GM12878 (cell line): ENCODE measurements at regions not wholly inside any gene's neighbourhood (a gene's known extent, or its start where the extent isn't known, plus 50 kb on each side); places are given as distances from the start of the nearest gene placed in this dataset.
A peak's percentile ranks its signal among the peaks of the same experiment; 100 is the strongest.

ENCODE experiments used
- ATAC-seq: fragments of 200-7000 bp; cut with Tn5 transposase; 3 replicates; pipeline ENCODE4 v1.9.1; 2020; ENCODE audit warnings: mild to moderate bottlenecking, moderate library complexity
- BruUV-seq: library from RNA; stranded (reverse); fragments of 400-500 nt; replicated peaks from 2 replicates; lab custom pipeline; 2021; lab: Mats Ljungman, UMichigan
- CTCF ChIA-PET: fragments of 300-600 bp; sonication (Branson Sonifier 250); formaldehyde crosslinking; extraction: SDS; loops from one replicate; lab custom pipeline; 2021; ENCODE audit warnings: inconsistent platforms; lab: Yijun Ruan, JAX
- POLR2A ChIA-PET: fragments of 350-600 bp; formaldehyde crosslinking; extraction: SDS; loops from one replicate; lab custom pipeline; 2021; ENCODE audit warnings: inconsistent platforms; lab: Charles Lee
- RAD21 ChIA-PET: fragments of 300-600 bp; sonication (Branson Sonifier 250); formaldehyde crosslinking; loops from one replicate; lab custom pipeline; 2023; ENCODE audit warnings: antibody characterized with exemption; ENCODE audit not compliant: unreplicated experiment; lab: Charles Lee
- SMC1A ChIA-PET: fragments of 300-600 bp; sonication (Branson Sonifier 250); formaldehyde crosslinking; loops from one replicate; lab custom pipeline; 2023; ENCODE audit not compliant: unreplicated experiment, uncharacterized antibody; lab: Charles Lee
- DNase-seq: peaks from one replicate; pipeline ENCODE4 v3.0.0-alpha.2; 2011; ENCODE audit warnings: low read depth, low spot score
- FAIRE-seq: peaks from 3 replicates; lab custom pipeline; 2011; peaks lifted over from hg19 to GRCh38; lab: Jason Lieb, UNC
- H2AFZ ChIP-seq: 2 replicates; pipeline ENCODE4 v1.6.0; 2011; ENCODE audit warnings: low read depth, low read length, control low read depth; ENCODE audit not compliant: control insufficient read depth
- H3K27ac ChIP-seq: 2 replicates; pipeline ENCODE4 v1.5.1; 2011; ENCODE audit warnings: control low read depth; ENCODE audit not compliant: control insufficient read depth, insufficient read depth
- H3K27me3 ChIP-seq, 2 experiments: replicated peaks in 1 of 2; 2 replicates each; pipeline versions ENCODE4 v1.6.0 to v1.6.1; 2011; ENCODE audit warnings: low read length in 1 of 2; ENCODE audit not compliant: control insufficient read depth in 2 of 2, insufficient read depth in 2 of 2
- H3K36me3 ChIP-seq, 2 experiments: 2 replicates each; pipeline ENCODE4 v1.5.1; 2011; ENCODE audit warnings: low read length in 1 of 2; ENCODE audit not compliant: control insufficient read depth in 2 of 2, insufficient read depth in 2 of 2
- H3K4me1 ChIP-seq: 2 replicates; pipeline ENCODE4 v1.6.1; 2011; ENCODE audit warnings: mild to moderate bottlenecking, low read length, moderate library complexity, mixed read lengths; ENCODE audit not compliant: control insufficient read depth, insufficient read depth
- H3K4me2 ChIP-seq: 2 replicates; pipeline ENCODE4 v1.6.0; 2011; ENCODE audit warnings: control low read depth; ENCODE audit not compliant: control insufficient read depth, insufficient read depth
- H3K4me3 ChIP-seq: fragments of 200-600 bp; sonication (generic); 2 replicates; pipeline ENCODE4 v1.5.1; 2016
- H3K79me2 ChIP-seq: 2 replicates; pipeline ENCODE4 v1.6.0; 2011; ENCODE audit warnings: low read length; ENCODE audit not compliant: control insufficient read depth, insufficient read depth
- H3K9ac ChIP-seq: 2 replicates; pipeline ENCODE4 v1.8.0; 2011; ENCODE audit warnings: low read length, control low read depth, mixed read lengths; ENCODE audit not compliant: control insufficient read depth, insufficient read depth
- H3K9me3 ChIP-seq: replicated peaks from 3 replicates; pipeline ENCODE4 v1.5.1; 2011; ENCODE audit warnings: mild to moderate bottlenecking, low read length; ENCODE audit not compliant: control insufficient read depth, insufficient read depth
- H4K20me1 ChIP-seq: 2 replicates; pipeline ENCODE4 v1.6.0; 2011; ENCODE audit not compliant: control insufficient read depth, insufficient read depth
- ATF7 ChIP-seq: fragments of 450-650 bp; IDR thresholded peaks from 2 replicates; pipeline ENCODE4 v1.6.1; 2016; ENCODE audit warnings: low read depth, mild to moderate bottlenecking
- MTA3 ChIP-seq: IDR thresholded peaks from 2 replicates; pipeline ENCODE4 v1.6.1; 2012; ENCODE audit warnings: low read length, inconsistent platforms, borderline replicate concordance
- RBBP5 ChIP-seq: fragments of 200-600 bp; sonication (generic); conservative IDR thresholded peaks from 2 replicates; pipeline ENCODE4 v1.6.1; 2016
- ZBED1 ChIP-seq: IDR thresholded peaks from 2 replicates; pipeline ENCODE4 v1.6.1; 2016; ENCODE audit warnings: borderline replicate concordance
- WGBS: methylation state at CpG from one replicate; pipeline ENCODE4 v1.1.6; 2016; ENCODE audit warnings: low lambda C conversion rate; ENCODE audit not compliant: insufficient replicate concordance, insufficient coverage; ENCODE audit errors: missing lambda C conversion rate; 5-methylcytosine and 5-hydroxymethylcytosine counted together
- in situ Hi-C: fragments of 300-500 bp; cut with MboI; formaldehyde crosslinking; loops from 9 replicates; pipeline ENCODE4 v1.14.3; 2018; ENCODE audit warnings: mixed read lengths
- intact Hi-C: fragments of 100-400 bp; cut with micrococcal nuclease; formaldehyde crosslinking; loops from one replicate; pipeline ENCODE4 v1.14.2; 2022; ENCODE audit not compliant: unreplicated experiment
- TF ChIP-seq, protein P1 (sequence below): IDR thresholded peaks from 2 replicates; pipeline ENCODE4 v1.6.1; 2012; ENCODE audit warnings: improper control_type of control experiment, low read depth, low read length; ENCODE audit not compliant: insufficient replicate concordance
- TF ChIP-seq, protein P2 (sequence below): fragments of 450-650 bp; IDR thresholded peaks from 2 replicates; pipeline ENCODE4 v1.6.1; 2017; ENCODE audit warnings: mild to moderate bottlenecking, low read depth, inconsistent platforms; ENCODE audit not compliant: poor library complexity, severe bottlenecking
- TF ChIP-seq, protein P3 (sequence below): fragments of 450-650 bp; IDR thresholded peaks from 2 replicates; pipeline ENCODE4 v1.6.1; 2016; ENCODE audit warnings: mild to moderate bottlenecking
- TF ChIP-seq, protein P4 (sequence below): fragments of 450-650 bp; IDR thresholded peaks from 2 replicates; pipeline ENCODE4 v1.6.1; 2018; ENCODE audit warnings: borderline replicate concordance, mild to moderate bottlenecking; ENCODE audit not compliant: partially characterized antibody

DNA sequence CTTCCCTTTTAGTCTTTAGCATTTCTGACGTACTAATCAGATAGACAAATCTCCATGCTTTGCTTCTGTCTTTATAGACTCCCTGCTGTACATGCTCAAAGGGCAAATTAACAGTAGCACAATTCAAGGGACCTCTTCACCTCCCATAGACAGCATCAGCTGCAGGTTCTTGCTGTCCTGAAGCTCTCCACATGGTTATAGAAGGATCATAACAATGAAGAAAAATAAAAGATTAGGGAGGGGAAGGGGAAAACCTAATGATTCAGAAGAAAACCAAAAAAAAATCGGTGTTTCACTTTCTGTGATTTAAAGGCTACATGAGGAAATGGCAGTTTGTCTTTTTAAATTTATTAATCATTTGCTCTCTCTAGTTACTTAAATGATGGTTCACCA is 155.5 kb downstream of the PTCSC3 start (continued):
- TF ChIP-seq, protein P1, sequence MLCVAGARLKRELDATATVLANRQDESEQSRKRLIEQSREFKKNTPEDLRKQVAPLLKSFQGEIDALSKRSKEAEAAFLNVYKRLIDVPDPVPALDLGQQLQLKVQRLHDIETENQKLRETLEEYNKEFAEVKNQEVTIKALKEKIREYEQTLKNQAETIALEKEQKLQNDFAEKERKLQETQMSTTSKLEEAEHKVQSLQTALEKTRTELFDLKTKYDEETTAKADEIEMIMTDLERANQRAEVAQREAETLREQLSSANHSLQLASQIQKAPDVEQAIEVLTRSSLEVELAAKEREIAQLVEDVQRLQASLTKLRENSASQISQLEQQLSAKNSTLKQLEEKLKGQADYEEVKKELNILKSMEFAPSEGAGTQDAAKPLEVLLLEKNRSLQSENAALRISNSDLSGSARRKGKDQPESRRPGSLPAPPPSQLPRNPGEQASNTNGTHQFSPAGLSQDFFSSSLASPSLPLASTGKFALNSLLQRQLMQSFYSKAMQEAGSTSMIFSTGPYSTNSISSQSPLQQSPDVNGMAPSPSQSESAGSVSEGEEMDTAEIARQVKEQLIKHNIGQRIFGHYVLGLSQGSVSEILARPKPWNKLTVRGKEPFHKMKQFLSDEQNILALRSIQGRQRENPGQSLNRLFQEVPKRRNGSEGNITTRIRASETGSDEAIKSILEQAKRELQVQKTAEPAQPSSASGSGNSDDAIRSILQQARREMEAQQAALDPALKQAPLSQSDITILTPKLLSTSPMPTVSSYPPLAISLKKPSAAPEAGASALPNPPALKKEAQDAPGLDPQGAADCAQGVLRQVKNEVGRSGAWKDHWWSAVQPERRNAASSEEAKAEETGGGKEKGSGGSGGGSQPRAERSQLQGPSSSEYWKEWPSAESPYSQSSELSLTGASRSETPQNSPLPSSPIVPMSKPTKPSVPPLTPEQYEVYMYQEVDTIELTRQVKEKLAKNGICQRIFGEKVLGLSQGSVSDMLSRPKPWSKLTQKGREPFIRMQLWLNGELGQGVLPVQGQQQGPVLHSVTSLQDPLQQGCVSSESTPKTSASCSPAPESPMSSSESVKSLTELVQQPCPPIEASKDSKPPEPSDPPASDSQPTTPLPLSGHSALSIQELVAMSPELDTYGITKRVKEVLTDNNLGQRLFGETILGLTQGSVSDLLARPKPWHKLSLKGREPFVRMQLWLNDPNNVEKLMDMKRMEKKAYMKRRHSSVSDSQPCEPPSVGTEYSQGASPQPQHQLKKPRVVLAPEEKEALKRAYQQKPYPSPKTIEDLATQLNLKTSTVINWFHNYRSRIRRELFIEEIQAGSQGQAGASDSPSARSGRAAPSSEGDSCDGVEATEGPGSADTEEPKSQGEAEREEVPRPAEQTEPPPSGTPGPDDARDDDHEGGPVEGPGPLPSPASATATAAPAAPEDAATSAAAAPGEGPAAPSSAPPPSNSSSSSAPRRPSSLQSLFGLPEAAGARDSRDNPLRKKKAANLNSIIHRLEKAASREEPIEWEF, result peak; percentile 65
- TF ChIP-seq ATF7, result no peak

DNA sequence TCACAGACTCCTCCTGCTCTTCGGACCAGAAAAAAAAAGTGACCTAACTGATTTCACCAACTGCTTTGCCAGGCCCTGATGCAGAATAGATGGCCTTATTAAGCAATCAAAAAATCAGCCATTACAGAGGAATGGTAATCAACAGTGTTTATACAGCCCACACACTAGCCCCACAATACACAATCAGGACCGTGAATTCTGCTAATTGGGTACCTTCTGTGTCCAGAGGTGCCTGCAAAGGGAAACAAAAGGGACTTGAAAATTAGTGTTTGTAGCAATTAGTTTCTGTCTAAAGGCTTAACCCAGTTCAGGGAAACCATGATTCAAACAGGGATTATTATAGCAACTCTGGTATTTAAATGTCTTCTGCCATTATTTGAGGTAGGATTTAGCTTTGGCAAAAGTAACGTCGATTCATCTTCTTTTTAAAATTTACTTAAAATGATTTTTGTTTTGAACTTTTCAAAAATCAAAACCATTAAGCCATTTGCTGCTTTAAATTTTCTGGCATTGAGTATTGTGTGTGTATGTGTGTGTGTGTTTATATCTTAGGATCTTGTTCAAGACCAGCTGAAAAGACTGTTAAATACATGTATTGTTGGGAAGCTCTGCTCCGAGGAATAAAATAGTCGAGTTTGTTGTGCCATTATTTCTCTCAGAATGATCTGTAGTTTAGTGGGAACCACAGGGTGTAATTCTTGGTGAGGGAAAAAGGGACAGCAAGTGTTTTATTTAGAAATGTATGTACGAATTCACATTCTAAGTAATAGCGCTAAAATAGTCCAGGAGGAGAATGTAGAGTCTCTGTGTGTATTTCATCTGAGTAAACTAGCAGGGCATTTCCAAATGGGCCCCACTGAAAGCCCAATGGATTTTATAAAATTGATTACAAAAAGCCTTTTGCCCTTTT is 156.1 kb downstream of the PTCSC3 start:
- BruUV-seq, result no TSS peak
- H3K36me3 ChIP-seq, result no peaks in the 10 kb centered on the region
- ChIA-PET CTCF (interaction anchor here (2.8 to 3.2 kb wide), 2 partner anchors 50 to 137 kb away, joined by 14 to 16 read pairs; no protein-coding TSS in a partner anchor), POLR2A (no interaction called here), RAD21 (no interaction called here), SMC1A (interaction anchor here (0.6 to 1.5 kb wide), 3 partner anchors 33 to 540 kb away, joined by 3 to 4 read pairs (median 3); no protein-coding TSS in a partner anchor)
- in situ Hi-C loops, result no loop called here
- H3K9ac ChIP-seq, result no peak overlapping the region
- peaks cover 14% of the 10 kb centered on the region for H3K4me1 ChIP-seq
- intact Hi-C loops, result no loop called here
- H3K4me2 ChIP-seq, result peak overlapping the region; percentile 44
- 65% methylated on average over 8 of the region's 8 CpGs for WGBS
- H3K79me2 ChIP-seq, result no peaks in the 10 kb centered on the region
- DNase-seq (no peak), FAIRE-seq (no peak), ATAC-seq (no peak)
- no peak overlapping the region for H3K27ac ChIP-seq
- no peak overlapping the region for H2AFZ ChIP-seq
- H3K27me3 ChIP-seq, result no peaks in the 10 kb centered on the region
- H3K9me3 ChIP-seq, result no peaks in the 10 kb centered on the region
- H3K4me3 ChIP-seq, result no peak overlapping the region
- no peaks in the 10 kb centered on the region for H4K20me1 ChIP-seq
- TF ChIP-seq ATF7 (no peak), MTA3 (no peak), ZBED1 (no peak), RBBP5 (no peak)
- TF ChIP-seq, protein P2, sequence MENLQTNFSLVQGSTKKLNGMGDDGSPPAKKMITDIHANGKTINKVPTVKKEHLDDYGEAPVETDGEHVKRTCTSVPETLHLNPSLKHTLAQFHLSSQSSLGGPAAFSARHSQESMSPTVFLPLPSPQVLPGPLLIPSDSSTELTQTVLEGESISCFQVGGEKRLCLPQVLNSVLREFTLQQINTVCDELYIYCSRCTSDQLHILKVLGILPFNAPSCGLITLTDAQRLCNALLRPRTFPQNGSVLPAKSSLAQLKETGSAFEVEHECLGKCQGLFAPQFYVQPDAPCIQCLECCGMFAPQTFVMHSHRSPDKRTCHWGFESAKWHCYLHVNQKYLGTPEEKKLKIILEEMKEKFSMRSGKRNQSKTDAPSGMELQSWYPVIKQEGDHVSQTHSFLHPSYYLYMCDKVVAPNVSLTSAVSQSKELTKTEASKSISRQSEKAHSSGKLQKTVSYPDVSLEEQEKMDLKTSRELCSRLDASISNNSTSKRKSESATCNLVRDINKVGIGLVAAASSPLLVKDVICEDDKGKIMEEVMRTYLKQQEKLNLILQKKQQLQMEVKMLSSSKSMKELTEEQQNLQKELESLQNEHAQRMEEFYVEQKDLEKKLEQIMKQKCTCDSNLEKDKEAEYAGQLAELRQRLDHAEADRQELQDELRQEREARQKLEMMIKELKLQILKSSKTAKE, result no peak
- TF ChIP-seq, protein P3, sequence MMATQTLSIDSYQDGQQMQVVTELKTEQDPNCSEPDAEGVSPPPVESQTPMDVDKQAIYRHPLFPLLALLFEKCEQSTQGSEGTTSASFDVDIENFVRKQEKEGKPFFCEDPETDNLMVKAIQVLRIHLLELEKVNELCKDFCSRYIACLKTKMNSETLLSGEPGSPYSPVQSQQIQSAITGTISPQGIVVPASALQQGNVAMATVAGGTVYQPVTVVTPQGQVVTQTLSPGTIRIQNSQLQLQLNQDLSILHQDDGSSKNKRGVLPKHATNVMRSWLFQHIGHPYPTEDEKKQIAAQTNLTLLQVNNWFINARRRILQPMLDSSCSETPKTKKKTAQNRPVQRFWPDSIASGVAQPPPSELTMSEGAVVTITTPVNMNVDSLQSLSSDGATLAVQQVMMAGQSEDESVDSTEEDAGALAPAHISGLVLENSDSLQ, result no peak
- TF ChIP-seq, protein P4, sequence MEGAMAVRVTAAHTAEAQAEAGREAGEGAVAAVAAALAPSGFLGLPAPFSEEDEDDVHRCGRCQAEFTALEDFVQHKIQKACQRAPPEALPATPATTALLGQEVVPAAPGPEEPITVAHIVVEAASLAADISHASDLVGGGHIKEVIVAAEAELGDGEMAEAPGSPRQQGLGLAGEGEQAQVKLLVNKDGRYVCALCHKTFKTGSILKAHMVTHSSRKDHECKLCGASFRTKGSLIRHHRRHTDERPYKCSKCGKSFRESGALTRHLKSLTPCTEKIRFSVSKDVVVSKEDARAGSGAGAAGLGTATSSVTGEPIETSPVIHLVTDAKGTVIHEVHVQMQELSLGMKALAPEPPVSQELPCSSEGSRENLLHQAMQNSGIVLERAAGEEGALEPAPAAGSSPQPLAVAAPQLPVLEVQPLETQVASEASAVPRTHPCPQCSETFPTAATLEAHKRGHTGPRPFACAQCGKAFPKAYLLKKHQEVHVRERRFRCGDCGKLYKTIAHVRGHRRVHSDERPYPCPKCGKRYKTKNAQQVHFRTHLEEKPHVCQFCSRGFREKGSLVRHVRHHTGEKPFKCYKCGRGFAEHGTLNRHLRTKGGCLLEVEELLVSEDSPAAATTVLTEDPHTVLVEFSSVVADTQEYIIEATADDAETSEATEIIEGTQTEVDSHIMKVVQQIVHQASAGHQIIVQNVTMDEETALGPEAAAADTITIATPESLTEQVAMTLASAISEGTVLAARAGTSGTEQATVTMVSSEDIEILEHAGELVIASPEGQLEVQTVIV, result no peak
